NCI-H510A treated with DMSO at 0.1 percent for 48 hours (cell line): ENCODE measurements at regions not wholly inside any gene's neighbourhood (a gene's known extent, or its start where the extent isn't known, plus 50 kb on each side); places are given as distances from the start of the nearest gene placed in this dataset.

Experiments
- DNase-seq: peaks from one replicate; lab custom pipeline; 2025; lab: John Stamatoyannopoulos, UW

DNA sequence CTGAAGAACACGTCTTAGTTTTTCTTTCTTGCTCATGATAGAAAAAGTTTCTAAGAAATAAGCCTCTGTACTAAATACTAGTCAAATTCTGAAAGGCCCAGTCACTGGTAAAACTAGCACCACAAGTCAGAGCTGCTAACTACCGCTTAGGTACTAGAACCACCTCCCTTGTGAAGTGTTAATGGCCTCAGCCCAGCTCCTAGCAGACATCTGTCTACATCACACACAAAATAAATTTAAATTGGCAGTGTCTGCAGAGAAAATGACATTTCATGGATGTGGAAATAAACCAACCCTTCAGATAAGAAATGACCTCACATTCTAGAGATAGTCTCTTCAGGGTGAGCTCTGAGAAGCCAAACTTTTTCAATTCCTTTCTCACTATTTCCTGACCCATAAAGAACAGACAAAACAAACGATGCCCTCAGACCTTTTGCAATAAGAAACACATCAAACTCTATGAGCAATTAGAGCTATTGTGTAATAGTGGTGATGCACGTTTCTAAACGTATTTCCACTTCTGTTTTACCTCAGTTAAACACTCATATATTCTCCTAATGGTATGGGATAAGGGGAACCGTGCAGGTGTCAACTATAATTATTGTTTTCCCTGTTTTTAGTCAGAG, 70.3 kb upstream of the DSG1 start:
- no peak for DNase-seq

DNA sequence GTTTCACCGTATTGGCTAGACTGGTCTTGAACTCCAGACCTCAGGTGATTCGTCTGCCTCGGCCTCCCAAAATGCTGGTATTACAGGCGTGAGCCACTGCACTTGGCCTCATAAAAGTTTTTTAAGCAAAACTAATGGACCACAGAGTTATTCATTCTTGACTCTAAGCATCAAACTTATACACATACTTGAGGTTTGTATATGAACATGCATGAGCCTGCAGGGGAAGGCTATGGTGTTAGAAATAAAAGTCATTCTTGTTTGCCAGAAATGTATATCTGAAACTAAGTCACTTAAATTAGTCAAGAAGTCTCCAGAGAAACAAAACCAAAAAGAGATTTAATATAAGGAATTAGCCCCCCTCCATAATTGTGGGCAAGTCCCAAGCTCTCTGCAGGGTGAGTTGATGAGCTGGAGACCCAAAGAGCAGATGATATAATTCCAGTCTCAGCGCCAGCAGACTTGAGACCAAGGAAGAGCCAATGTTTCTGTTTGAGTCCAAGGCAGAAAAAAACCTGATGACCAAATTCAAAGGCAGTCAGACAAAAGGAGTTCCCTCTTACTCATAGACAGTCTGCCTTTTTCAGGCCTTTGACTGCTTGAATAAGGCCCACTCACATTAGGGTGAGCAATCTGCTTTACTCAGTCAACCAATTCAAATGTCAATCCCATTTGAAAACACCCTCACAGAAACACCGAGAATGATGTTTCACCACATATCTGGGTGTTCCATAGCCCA, 69.0 kb upstream of the DSG1 start:
- no peak for DNase-seq

DNA sequence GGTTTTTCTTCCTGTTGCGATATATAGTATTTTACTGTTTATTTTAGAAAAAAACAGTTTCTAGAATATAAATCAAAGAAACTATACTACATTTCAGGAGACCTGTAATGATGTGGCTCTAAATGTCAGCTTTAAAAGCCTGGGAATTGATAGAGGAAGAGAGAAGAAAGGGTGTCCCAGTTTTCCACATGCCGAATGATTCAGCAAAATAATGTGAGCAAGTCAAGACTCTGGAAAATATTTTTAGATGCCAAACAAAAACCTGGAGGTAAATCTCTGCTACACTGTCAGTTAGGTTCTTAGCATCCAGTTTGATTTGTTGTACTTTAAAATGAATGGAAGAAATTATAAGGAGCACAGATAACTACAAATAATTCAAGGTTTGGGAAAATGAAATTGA, 67.1 kb upstream of the DSG1 start:
- no peak for DNase-seq

DNA sequence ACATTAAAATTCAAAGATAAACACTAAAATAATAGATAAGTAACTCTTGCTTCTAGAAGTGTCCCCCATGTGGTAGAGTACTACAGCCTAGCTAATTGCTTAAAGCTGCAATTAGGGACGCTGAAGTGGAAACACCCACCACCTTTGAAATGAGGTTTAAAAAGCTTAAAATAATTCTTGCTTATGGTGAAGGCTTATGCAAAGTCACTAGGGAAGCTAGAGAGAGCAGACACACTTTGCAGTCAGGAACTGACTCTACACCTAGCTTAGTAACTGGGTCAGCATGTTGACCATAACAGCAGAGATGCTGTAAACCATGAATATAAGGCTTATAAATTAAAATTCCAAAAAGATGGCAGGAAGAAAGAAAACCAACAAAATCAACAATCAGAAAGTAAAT, 65.4 kb upstream of the DSG1 start:
- no peak for DNase-seq

DNA sequence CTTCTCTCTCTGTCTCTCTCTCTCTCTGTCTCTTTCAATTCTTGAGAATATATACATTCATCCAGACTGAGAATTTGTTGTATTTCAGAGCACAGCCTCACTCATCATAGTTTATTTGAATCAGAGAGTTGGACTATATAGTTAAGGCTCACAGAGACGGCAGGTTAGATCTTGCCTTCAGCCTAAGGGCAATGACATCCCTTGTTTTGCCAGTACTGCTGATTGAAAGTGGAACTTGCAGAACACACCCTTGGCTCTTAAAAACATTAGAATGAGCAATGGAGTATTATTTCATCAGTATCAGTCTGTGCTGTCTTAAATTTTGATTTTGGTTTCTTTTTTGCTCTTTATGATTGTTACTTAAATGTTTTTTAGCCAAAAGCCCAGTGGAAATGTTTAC, 62.0 kb upstream of the DSG1 start:
- no peak for DNase-seq

DNA sequence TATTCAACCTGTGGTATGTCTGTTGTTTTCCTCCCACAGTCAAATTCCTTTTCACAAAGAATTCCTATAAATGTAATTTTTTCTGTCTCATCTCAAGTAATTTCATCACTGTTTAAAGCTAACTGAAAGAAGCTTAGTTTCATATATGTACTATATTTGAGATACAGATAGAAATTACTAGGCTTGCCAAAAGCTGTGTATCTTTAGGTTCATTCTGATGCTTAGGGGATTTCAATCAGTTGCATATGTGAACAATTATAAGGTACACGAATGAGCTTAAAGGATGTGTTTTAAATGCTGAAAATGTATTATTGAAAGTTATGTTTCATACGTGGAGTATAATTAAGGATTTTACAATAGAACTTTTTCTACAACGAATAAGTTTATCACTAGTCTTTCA, 59.2 kb upstream of the DSG1 start:
- DNase-seq, result no peak

DNA sequence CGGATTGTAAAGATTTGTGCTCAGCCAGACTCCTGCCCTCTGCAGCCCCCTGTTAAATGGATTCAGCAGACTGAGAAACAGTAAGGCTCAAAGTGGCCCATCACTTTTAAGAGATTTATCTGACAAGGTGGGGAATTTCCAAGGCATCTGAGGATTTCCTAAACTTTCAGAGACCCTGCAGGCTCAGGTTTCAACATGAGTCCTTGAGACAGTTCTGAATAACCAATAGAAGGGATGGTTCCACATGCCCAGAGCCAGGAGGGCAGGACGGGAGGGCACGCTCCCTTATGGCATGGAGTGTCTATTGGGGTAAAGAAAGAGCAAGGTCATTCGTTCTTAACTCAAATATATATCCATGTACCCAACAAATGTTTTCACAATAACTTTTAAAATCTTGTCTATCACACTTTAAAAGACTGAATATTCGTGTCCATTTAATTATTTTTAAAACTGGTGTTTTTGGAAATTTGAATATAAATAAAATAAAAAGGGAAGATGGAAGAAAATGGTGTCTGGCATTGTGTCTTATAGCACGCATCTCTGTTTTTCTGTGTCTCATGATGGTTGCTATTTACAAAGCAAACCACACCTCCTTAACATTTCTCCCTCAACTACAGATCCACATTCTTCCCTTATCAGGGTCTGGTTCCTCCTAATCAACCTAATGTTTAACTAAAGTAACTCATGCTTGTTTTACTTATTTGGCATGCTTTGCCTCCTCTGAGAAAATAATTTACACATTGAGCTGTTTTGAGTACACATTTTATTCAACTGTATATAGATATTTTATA, 56.0 kb upstream of the DSG1 start:
- DNase-seq, result no peak

DNA sequence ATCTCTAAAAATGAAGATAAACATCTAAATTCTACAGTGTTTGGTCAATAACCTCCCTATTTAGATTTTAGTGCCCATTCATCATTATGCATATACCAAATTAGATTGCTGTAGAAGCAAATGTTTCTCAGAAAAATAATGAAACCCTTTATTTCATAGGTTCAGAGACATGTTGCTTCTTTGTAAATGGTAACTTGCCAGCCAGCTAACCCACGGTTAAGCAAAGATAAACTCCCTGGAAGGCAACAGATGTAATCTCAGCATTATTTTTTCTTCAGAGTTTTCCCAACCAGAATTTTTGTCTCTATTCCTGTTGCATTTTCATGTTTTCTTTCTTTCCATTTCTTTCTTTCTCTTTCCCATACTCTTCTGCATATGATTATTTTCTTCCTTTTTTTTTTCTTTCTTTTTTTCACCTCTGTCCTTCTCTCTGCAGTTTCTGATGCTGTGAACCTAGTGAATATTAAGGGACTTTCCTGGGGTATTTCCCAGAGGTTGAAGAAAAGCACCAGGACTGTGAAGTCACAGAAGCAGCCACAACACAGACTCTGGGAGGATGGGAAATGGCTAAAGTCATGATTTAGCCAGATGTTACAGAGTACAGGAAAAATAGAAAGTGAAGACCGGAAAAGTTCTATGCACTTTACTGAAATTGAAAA, 50.0 kb upstream of the DSG1 start:
- DNase-seq, result no peak
